Neutrophil (primary cell): ENCODE measurements at regions not wholly inside any gene's neighbourhood (a gene's known extent, or its start where the extent isn't known, plus 50 kb on each side); places are given as distances from the start of the nearest gene placed in this dataset.
"Not testable (repeated sequence)": the region's sequence is repeated elsewhere in the genome, so short reads cannot be mapped to it uniquely, and the experiment has no call there.

Experiments
- H3K27ac ChIP-seq: fragments of 200-600 bp; sonication (generic); 2 replicates; pipeline ENCODE4 v1.5.1; 2016; ENCODE audit warnings: mild to moderate bottlenecking, moderate library complexity
- H3K27me3 ChIP-seq: fragments of 200-600 bp; sonication (generic); 2 replicates; pipeline ENCODE4 v1.6.0; 2016; ENCODE audit warnings: mild to moderate bottlenecking
- H3K36me3 ChIP-seq: fragments of 200-600 bp; sonication (generic); 2 replicates; pipeline ENCODE4 v1.5.1; 2017
- H3K4me1 ChIP-seq, 2 experiments: fragments of 200-600 bp in 1 of 2; sonication (generic) in 1 of 2; 1 replicate in 1 of 2; 2 replicates in 1 of 2; pipeline versions ENCODE4 v1.5.1 to v1.6.1; 2013 to 2016; ENCODE audit warnings: low read depth in 1 of 2, low read length in 1 of 2, mild to moderate bottlenecking in 1 of 2, moderate library complexity in 1 of 2; ENCODE audit not compliant: control insufficient read depth in 1 of 2, insufficient read depth in 1 of 2
- H3K4me3 ChIP-seq, 2 experiments: fragments of 200-600 bp in 1 of 2; sonication (generic) in 1 of 2; 1 replicate in 1 of 2; 2 replicates in 1 of 2; pipeline ENCODE4 v1.5.1; 2013 to 2016; ENCODE audit warnings: low read depth in 1 of 2, low read length in 1 of 2, mild to moderate bottlenecking in 1 of 2, moderate library complexity in 1 of 2
- H3K9me3 ChIP-seq: fragments of 200-600 bp; sonication (generic); 2 replicates; pipeline ENCODE4 v1.5.1; 2016
- CTCF ChIP-seq: fragments of 200-600 bp; sonication (generic); IDR thresholded peaks from 2 replicates; pipeline ENCODE4 v1.5.1; 2016; ENCODE audit warnings: antibody characterized with exemption

DNA sequence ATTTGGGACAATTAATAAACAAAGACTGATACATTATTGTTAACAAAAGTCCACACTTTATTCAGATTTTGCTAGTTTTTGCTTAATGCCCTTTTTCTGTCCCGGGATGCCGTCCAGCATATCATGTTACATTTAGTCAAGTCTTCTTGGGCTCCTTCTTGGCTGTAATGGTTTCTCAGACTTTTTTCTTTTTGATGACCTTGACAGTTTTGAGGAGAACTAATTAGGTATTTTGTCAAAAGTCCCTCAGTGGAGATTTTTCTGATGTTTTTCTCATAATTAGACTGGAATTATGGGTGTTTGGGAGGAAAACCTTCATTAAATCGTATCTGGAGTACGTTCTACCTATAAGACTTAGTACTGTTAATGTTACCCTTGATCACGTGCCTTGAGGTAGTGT is 177.2 kb downstream of the MCHR2 start:
- Histone ChIP-seq H3K27ac (no peak overlapping the region), H3K36me3 (no peaks in the 10 kb centered on the region), H3K27me3 (peaks cover 5% of the 10 kb centered on the region), H3K9me3 (no peaks in the 10 kb centered on the region), H3K4me3 (no peak overlapping the region), H3K4me1 (no peaks in the 10 kb centered on the region)
- no peak for TF ChIP-seq CTCF

DNA sequence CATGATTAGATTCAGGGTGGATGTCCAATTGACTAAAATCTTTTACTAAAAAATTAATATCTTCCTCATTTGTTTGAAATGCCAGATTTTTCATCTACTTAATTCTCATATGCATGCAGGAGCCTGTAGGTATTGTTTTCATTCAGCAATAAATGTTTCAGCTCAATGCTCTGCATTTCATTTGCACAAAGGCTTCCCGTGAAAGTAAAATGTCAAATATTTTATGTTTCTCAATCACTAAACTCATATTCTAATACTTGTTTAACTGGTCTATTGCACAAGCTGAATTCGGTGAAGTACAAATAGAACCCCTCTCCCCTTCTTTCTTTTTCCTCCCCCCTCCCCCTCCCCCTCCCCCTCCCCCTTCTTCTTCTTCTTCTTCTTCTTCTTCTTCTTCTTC is 175.9 kb downstream of the MCHR2 start:
- H3K4me1 ChIP-seq, result no peaks in the 10 kb centered on the region
- no peak overlapping the region for H3K4me3 ChIP-seq
- no peaks in the 10 kb centered on the region for H3K36me3 ChIP-seq
- no peaks in the 10 kb centered on the region for H3K9me3 ChIP-seq
- no peak for TF ChIP-seq CTCF
- H3K27ac ChIP-seq, result no peak overlapping the region
- peaks cover 19% of the 10 kb centered on the region for H3K27me3 ChIP-seq

- Histone ChIP-seq H3K4me1 (no peaks in the 10 kb centered on the region), H3K9me3 (no peaks in the 10 kb centered on the region), H3K4me3 (no peak overlapping the region), H3K27me3 (peaks cover 23% of the 10 kb centered on the region), H3K36me3 (no peaks in the 10 kb centered on the region), H3K27ac (no peak overlapping the region)
- no peak for TF ChIP-seq CTCF
Observed at GRCh38 chr6:99819853-99820252, 174.2 kb downstream of the MCHR2 start.

DNA sequence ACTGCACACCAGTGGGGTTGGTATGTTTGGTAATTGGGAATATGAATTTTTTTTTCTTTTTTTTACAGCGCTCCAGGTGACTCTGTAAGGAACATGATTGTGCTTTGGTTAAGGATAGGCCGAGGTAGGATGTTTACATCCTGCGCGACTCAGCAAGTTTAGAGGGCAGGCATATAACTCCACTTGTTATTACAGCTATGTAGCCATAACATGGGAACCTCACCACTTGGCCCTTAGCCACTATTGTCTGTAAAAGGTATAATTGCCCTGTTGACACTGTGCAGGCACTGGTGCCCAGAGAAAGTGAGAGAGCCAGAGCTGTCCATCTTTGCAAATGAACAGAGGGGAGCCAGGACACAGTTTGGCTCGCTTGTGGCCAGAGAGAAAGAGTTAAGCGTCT is 172.9 kb downstream of the MCHR2 start:
- no peaks in the 10 kb centered on the region for H3K36me3 ChIP-seq
- TF ChIP-seq CTCF, result no peak
- H3K27me3 ChIP-seq, result peaks cover 23% of the 10 kb centered on the region
- no peaks in the 10 kb centered on the region for H3K9me3 ChIP-seq
- no peaks in the 10 kb centered on the region for H3K4me1 ChIP-seq
- no peak overlapping the region for H3K27ac ChIP-seq
- no peak overlapping the region for H3K4me3 ChIP-seq

GRCh38 chr6:99822741-99823512 is 171.1 kb downstream of the MCHR2 start:
- Histone ChIP-seq H3K27me3 (peaks cover 23% of the 10 kb centered on the region), H3K4me3 (no peak overlapping the region), H3K27ac (no peak overlapping the region), H3K36me3 (no peaks in the 10 kb centered on the region), H3K9me3 (no peaks in the 10 kb centered on the region), H3K4me1 (no peaks in the 10 kb centered on the region)
- TF ChIP-seq CTCF, result no peak

- not testable (repeated sequence) for H3K4me3 ChIP-seq, H3K27ac ChIP-seq, H3K36me3 ChIP-seq, H3K9me3 ChIP-seq, H3K4me1 ChIP-seq
- peaks cover 23% of the 10 kb centered on the region for H3K27me3 ChIP-seq
Observed at GRCh38 chr6:99823513-99824235, 170.3 kb downstream of the MCHR2 start.
